Vagina (tissue), 2 donors: ENCODE measurements at regions not wholly inside any gene's neighbourhood (a gene's known extent, or its start where the extent isn't known, plus 50 kb on each side); places are given as distances from the start of the nearest gene placed in this dataset.

ENCODE experiments used
- DNase-seq, 2 donors: peaks; one replicate each; pipeline ENCODE4 v3.0.0-alpha.2; 2017; ENCODE audit errors: extremely low spot score in 2 of 2
- H3K27ac ChIP-seq: fragments of 200-600 bp; sonication (generic); one replicate; pipeline ENCODE4 v1.5.1; 2019
- H3K27me3 ChIP-seq: fragments of 200-600 bp; sonication (generic); one replicate; pipeline ENCODE4 v1.5.1; 2019
- H3K36me3 ChIP-seq, 2 donors: fragments of 200-600 bp; sonication (generic); one replicate each; pipeline ENCODE4 v1.5.1; 2017 to 2019
- H3K4me1 ChIP-seq: fragments of 200-600 bp; sonication (generic); one replicate; pipeline ENCODE4 v1.5.1; 2019
- H3K4me3 ChIP-seq, 2 donors: fragments of 200-600 bp; sonication (generic); 1 replicate in 1 of 2; 2 replicates in 1 of 2; pipeline ENCODE4 v1.5.1; 2016 to 2019
- H3K9me3 ChIP-seq: fragments of 200-600 bp; sonication (generic); one replicate; pipeline ENCODE4 v1.5.1; 2019
- POLR2A ChIP-seq, 2 donors: fragments of 450-650 bp; IDR thresholded peaks; one replicate each; pipeline ENCODE4 v1.6.1; 2017; ENCODE audit warnings: antibody characterized with exemption in 2 of 2, mild to moderate bottlenecking in 2 of 2, moderate library complexity in 2 of 2
- POLR2AphosphoS5 ChIP-seq, 2 donors: sonication (generic); formaldehyde crosslinking; IDR thresholded peaks; one replicate each; pipeline ENCODE4 v1.9.0; 2017; ENCODE audit warnings: antibody characterized with exemption in 2 of 2, mild to moderate bottlenecking in 2 of 2, low read depth in 1 of 2; ENCODE audit not compliant: insufficient read depth in 1 of 2
- intact Hi-C: fragments of 100-400 bp; cut with DNase I; formaldehyde crosslinking; loops from one replicate; pipeline ENCODE4 v1.15.1; 2023
- TF ChIP-seq, protein P1 (sequence below), 3 experiments: fragments of 450-650 bp in 2 of 3; fragments of 200-600 bp in 1 of 3; sonication (generic) in 1 of 3; IDR thresholded peaks; one replicate each; pipeline ENCODE4 v1.5.1; 2017 to 2019; ENCODE audit warnings: antibody characterized with exemption in 3 of 3, mild to moderate bottlenecking in 2 of 3, moderate library complexity in 2 of 3

- Histone ChIP-seq H3K4me1 (peaks cover 3% of the 10 kb centered on the region), H3K36me3 (no peaks in the 10 kb centered on the region), H3K27ac (no peak overlapping the region), H3K4me3 (no peak overlapping the region), H3K9me3 (no peaks in the 10 kb centered on the region), H3K27me3 (no peaks in the 10 kb centered on the region)
- DNase-seq: no peak
- TF ChIP-seq POLR2AphosphoS5 (IDR thresholded peaks at IDR 0.05; ENCODE audit: insufficient read depth in 1 of 2, low read depth in 1 of 2): no peak
- TF ChIP-seq POLR2A (IDR thresholded peaks at IDR 0.05): no peak
- TF ChIP-seq, protein P1, sequence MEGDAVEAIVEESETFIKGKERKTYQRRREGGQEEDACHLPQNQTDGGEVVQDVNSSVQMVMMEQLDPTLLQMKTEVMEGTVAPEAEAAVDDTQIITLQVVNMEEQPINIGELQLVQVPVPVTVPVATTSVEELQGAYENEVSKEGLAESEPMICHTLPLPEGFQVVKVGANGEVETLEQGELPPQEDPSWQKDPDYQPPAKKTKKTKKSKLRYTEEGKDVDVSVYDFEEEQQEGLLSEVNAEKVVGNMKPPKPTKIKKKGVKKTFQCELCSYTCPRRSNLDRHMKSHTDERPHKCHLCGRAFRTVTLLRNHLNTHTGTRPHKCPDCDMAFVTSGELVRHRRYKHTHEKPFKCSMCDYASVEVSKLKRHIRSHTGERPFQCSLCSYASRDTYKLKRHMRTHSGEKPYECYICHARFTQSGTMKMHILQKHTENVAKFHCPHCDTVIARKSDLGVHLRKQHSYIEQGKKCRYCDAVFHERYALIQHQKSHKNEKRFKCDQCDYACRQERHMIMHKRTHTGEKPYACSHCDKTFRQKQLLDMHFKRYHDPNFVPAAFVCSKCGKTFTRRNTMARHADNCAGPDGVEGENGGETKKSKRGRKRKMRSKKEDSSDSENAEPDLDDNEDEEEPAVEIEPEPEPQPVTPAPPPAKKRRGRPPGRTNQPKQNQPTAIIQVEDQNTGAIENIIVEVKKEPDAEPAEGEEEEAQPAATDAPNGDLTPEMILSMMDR (IDR thresholded peaks at IDR 0.05): no peak
- intact Hi-C loops: no loop called here
These were observed 108.8 kb downstream of the DDIT4L start for GRCh38 chr4:100081491-100081890.

DNA sequence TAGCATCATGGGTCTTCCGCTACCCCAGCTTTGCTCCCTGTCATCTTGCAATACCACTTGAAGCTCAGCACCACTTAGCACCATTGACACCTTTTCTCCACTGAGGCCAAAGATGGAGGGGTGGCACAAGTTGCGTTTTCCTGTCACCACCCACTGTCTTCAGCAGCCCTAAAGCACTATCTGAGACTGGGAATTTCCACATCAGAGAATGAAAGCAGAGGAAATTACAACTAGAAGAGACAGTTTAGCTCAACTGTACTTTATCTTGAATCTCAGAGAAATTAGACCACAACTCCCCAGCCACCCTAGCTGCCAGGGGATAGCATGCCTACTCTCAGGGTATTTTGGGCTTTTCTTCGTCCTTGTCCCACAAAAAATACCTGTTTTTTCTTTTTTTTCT lies 111.0 kb downstream of the DDIT4L start:
- Histone ChIP-seq H3K36me3 (no peaks in the 10 kb centered on the region), H3K4me1 (no peaks in the 10 kb centered on the region), H3K27me3 (no peaks in the 10 kb centered on the region), H3K4me3 (no peak overlapping the region), H3K27ac (no peak overlapping the region), H3K9me3 (no peaks in the 10 kb centered on the region)
- intact Hi-C loops: no loop called here
- no peak for DNase-seq
- TF ChIP-seq POLR2A (IDR thresholded peaks at IDR 0.05) (no peak), POLR2AphosphoS5 (IDR thresholded peaks at IDR 0.05; ENCODE audit: insufficient read depth in 1 of 2, low read depth in 1 of 2) (no peak)
- TF ChIP-seq, protein P1 (IDR thresholded peaks at IDR 0.05): no peak

DNA sequence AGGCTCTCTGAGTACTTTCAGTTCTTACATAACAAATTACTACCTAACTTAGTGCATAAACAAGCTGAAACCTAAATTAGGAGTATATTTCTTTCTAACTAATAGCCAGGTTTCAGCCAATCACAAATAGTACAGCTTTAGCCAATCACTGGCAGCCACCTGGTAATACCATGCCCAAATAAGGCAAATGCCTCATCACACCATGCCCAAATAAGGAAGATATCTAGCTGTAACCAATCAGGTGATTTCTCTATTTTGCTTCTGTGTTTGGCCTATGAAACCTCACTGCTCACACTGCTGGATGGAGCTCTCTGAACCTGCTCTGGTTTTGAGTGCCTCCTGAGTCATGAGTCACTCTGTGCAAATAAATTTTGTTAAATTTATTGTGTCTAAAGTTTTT lies 113.5 kb downstream of the DDIT4L start:
- TF ChIP-seq POLR2AphosphoS5 (IDR thresholded peaks at IDR 0.05; ENCODE audit: insufficient read depth in 1 of 2, low read depth in 1 of 2) (no peak), POLR2A (IDR thresholded peaks at IDR 0.05) (no peak)
- TF ChIP-seq, protein P1 (IDR thresholded peaks at IDR 0.05): no peak
- H3K4me1 ChIP-seq: no peaks in the 10 kb centered on the region
- H3K27ac ChIP-seq: no peak overlapping the region
- no peaks in the 10 kb centered on the region for H3K9me3 ChIP-seq
- intact Hi-C loops: no loop called here
- no peaks in the 10 kb centered on the region for H3K27me3 ChIP-seq
- H3K36me3 ChIP-seq: no peaks in the 10 kb centered on the region
- no peak for DNase-seq
- no peak overlapping the region for H3K4me3 ChIP-seq

GRCh38 chr4:100075486-100076270 lies 114.6 kb downstream of the DDIT4L start:
- no peak overlapping the region for H3K4me3 ChIP-seq
- no peaks in the 10 kb centered on the region for H3K4me1 ChIP-seq
- intact Hi-C loops: no loop called here
- no peaks in the 10 kb centered on the region for H3K9me3 ChIP-seq
- no peaks in the 10 kb centered on the region for H3K36me3 ChIP-seq
- TF ChIP-seq POLR2A (IDR thresholded peaks at IDR 0.05): no peak
- TF ChIP-seq, protein P1 (IDR thresholded peaks at IDR 0.05): no peak
- TF ChIP-seq POLR2AphosphoS5 (IDR thresholded peaks at IDR 0.05; ENCODE audit: insufficient read depth in 1 of 2, low read depth in 1 of 2): no peak
- no peaks in the 10 kb centered on the region for H3K27me3 ChIP-seq
- no peak overlapping the region for H3K27ac ChIP-seq
- no peak for DNase-seq

- Histone ChIP-seq H3K36me3 (no peaks in the 10 kb centered on the region), H3K4me1 (no peaks in the 10 kb centered on the region), H3K9me3 (no peaks in the 10 kb centered on the region), H3K27ac (no peak overlapping the region), H3K4me3 (no peak overlapping the region), H3K27me3 (no peaks in the 10 kb centered on the region)
- TF ChIP-seq, protein P1 (IDR thresholded peaks at IDR 0.05): no peak
- TF ChIP-seq POLR2A (IDR thresholded peaks at IDR 0.05) (no peak), POLR2AphosphoS5 (IDR thresholded peaks at IDR 0.05; ENCODE audit: insufficient read depth in 1 of 2, low read depth in 1 of 2) (no peak)
- intact Hi-C loops: no loop called here
- DNase-seq: no peak
These were observed 115.2 kb downstream of the DDIT4L start for GRCh38 chr4:100075056-100075455.
